GM12875 (cell line): ENCODE measurements at regions not wholly inside any gene's neighbourhood (a gene's known extent, or its start where the extent isn't known, plus 50 kb on each side); places are given as distances from the start of the nearest gene placed in this dataset.

Experiments
- H3K4me3 ChIP-seq: one replicate; pipeline ENCODE4 v1.5.1; 2011; ENCODE audit warnings: low read depth, low read length, control low read depth
- TF ChIP-seq, protein P1 (sequence below): IDR thresholded peaks from 2 replicates; pipeline ENCODE4 v1.5.1; 2011; ENCODE audit warnings: low read depth, mild to moderate bottlenecking, control low read depth, inconsistent platforms, low read length, moderate library complexity, borderline replicate concordance; ENCODE audit not compliant: insufficient read depth

DNA sequence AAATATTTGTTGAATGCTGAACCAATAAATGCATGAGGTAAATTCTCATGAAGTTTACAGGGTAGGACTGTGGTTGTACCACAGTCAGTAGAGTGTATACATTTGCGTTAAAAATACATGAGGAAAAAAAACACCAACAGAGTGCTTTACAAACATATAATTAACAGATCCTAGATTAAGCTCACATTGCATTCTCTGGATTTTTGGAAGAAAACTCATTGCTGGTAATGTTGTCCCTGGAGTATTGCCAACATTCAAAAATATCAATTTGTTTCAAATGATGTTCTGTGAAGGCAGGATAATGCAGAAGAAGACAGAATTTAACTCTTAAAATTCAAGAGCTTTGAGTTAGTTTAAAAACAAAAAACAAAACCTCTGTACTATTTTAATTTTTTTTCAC lies 95.5 kb downstream of the MBL2 start:
- H3K4me3 ChIP-seq = no peak overlapping the region
- TF ChIP-seq, protein P1, sequence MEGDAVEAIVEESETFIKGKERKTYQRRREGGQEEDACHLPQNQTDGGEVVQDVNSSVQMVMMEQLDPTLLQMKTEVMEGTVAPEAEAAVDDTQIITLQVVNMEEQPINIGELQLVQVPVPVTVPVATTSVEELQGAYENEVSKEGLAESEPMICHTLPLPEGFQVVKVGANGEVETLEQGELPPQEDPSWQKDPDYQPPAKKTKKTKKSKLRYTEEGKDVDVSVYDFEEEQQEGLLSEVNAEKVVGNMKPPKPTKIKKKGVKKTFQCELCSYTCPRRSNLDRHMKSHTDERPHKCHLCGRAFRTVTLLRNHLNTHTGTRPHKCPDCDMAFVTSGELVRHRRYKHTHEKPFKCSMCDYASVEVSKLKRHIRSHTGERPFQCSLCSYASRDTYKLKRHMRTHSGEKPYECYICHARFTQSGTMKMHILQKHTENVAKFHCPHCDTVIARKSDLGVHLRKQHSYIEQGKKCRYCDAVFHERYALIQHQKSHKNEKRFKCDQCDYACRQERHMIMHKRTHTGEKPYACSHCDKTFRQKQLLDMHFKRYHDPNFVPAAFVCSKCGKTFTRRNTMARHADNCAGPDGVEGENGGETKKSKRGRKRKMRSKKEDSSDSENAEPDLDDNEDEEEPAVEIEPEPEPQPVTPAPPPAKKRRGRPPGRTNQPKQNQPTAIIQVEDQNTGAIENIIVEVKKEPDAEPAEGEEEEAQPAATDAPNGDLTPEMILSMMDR = no peak

DNA sequence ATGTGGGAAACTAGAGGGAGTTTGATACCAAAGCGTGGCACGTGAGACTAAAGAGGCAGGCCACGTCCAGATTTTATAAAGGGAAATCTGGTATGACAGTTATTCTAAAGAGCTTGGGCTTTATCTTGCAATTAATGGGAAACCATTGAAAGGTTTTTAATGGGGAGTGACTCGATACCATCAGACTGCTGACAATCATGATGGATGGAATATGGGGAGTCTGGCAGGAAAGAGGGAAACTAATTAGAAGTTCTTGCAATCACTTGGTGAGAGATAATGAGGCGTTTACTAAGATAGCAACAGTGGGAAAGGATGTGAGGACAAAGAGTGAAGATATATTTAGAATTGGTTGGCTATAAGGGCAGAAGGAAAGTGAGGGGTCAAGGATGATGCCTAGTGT lies 94.0 kb downstream of the MBL2 start:
- no peak overlapping the region for H3K4me3 ChIP-seq
- TF ChIP-seq, protein P1 = no peak

DNA sequence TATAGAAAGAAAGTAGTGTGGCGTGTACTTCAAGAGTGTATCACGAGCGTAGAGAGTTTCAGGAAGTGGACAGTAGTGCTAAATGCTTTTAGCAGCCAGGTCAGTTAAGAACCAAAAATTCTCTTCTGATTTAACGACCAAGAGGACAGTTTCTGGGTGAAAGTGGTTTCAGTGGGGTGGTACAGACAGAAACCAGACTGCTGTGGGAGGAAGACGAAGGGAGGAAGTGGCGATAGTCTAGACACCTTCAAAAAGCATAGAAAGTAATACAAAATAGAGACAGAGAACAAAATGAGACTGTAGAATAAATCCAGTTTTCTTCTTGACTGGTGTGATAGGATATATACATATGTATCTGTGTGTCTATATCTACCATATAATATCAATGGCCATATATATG lies 93.5 kb downstream of the MBL2 start:
- TF ChIP-seq, protein P1 = no peak
- H3K4me3 ChIP-seq = no peak overlapping the region

DNA sequence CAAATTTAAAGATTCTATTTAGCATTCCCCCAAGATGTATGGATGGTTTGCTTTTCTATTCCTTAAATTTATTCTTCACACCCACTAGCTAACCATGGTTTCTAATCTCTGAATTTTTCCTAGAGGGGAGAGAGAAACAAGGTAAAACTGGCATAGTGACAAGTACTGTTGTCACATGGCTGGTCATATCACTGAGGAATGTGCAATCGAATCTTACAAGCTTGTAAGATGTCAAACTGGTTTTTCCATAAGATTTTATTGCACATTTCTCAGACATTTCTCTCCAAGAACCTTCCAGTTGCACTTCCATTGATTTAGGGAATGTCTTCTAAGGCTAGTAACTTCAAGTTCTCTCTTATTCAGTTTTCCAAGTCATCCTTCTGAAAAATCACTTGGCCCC lies 89.8 kb downstream of the MBL2 start:
- TF ChIP-seq, protein P1 = no peak
- H3K4me3 ChIP-seq = no peak overlapping the region

DNA sequence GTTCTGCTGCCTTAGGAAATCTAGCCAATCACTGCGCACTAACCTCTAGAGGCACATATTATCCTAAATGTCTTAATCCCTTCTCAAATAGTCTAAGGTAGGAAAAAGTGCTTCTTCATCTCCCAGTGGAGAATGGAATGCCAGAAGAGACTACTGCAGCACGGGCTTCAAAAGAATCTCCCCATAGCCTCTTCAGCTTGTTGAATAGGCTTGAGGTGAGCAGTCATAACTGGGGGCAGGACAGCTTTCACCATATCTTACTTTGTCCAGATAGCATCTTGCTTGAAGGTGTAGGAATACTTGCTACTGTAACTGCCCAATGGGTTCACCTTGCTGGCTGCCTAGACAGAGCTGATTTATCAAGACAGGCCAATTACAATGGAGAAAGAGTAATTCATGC lies 88.8 kb downstream of the MBL2 start:
- TF ChIP-seq, protein P1 = no peak
- H3K4me3 ChIP-seq = no peak overlapping the region

DNA sequence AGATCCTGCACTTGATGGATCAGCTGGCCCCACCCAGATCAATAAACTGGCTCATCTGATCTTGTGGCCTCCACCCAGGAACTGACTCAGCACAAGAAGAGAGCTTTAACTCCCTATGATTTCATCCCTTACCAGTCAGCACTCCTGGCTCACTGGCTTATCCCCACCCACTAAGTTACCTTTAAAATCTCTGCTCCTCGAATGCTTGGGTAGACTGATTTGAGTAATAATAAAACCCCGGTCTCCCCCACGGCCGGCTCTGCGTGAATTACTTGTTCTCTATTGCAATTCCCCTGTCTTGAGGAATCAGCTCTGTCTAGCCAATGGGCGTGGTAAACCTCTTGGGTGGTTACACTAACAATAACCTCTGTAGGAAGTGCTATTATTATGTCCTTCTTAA lies 83.7 kb downstream of the MBL2 start:
- no peak overlapping the region for H3K4me3 ChIP-seq
- TF ChIP-seq, protein P1 = no peak

DNA sequence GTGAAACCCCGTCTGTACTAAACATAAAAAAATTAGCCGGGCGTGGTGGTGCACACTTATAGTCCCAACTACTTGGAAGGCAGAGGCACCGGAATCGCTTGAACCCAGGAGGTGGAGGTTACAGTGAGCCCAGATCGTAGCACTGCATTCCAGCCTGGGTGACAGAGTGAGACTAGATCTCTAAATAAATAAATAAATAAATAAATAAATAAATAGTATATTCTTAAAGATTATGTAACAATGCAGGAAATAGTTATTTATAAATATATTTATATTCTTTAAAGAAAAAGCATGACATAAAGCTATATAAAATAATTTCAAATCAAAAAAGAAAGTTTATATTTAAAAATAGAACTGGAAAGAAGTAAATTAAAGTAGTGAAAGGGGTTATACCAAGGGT lies 76.4 kb downstream of the MBL2 start:
- TF ChIP-seq, protein P1 = no peak
- no peak overlapping the region for H3K4me3 ChIP-seq
